IMR-90 (cell line): ENCODE measurements at regions not wholly inside any gene's neighbourhood (a gene's known extent, or its start where the extent isn't known, plus 50 kb on each side); places are given as distances from the start of the nearest gene placed in this dataset.

Source experiments
- ATAC-seq: fragments of 200-7000 bp; cut with Tn5 transposase; 2 replicates; pipeline ENCODE4 v1.9.1; 2020; ENCODE audit warnings: low read depth, mild to moderate bottlenecking, moderate library complexity
- BruUV-seq: library from RNA; stranded (reverse); fragments of 400-500 nt; replicated peaks from 2 replicates; lab custom pipeline; 2021; lab: Mats Ljungman, UMichigan
- CTCF ChIA-PET: fragments of 300-600 bp; formaldehyde crosslinking; extraction: SDS; loops from one replicate; lab custom pipeline; 2021; ENCODE audit warnings: antibody characterized with exemption; lab: Yijun Ruan, JAX
- POLR2A ChIA-PET: fragments of 300-600 bp; sonication (Branson Sonifier 250); formaldehyde crosslinking; loops from one replicate; lab custom pipeline; 2022; ENCODE audit warnings: antibody characterized with exemption; ENCODE audit not compliant: unreplicated experiment; lab: Charles Lee
- DNase-seq: peaks from one replicate; pipeline ENCODE4 v3.0.0; 2013
- H2AFZ ChIP-seq: replicated peaks from 2 replicates; pipeline ENCODE3; 2013; ENCODE audit warnings: low read length, mild to moderate bottlenecking; ENCODE audit not compliant: poor library complexity
- H2AK5ac ChIP-seq: 2 replicates; pipeline ENCODE4 v1.6.1; 2013; ENCODE audit warnings: low read depth, low read length, inconsistent platforms
- H2AK9ac ChIP-seq: replicated peaks from 2 replicates; pipeline ENCODE3; 2013; ENCODE audit warnings: mild to moderate bottlenecking, low read depth, low read length, moderate library complexity; ENCODE audit not compliant: poor library complexity
- H2BK120ac ChIP-seq: 2 replicates; pipeline ENCODE4 v1.6.1; 2013; ENCODE audit warnings: low read depth, low read length, inconsistent platforms
- H2BK15ac ChIP-seq: 3 replicates; pipeline ENCODE4 v1.6.1; 2013; ENCODE audit warnings: low read depth, low read length, inconsistent platforms
- H2BK20ac ChIP-seq: 2 replicates; pipeline ENCODE4 v1.6.1; 2013; ENCODE audit warnings: low read depth, mild to moderate bottlenecking, inconsistent platforms, low read length, moderate library complexity
- H2BK5ac ChIP-seq: 2 replicates; pipeline ENCODE4 v1.6.1; 2013; ENCODE audit warnings: mild to moderate bottlenecking, low read depth, low read length, inconsistent platforms; ENCODE audit not compliant: poor library complexity, severe bottlenecking
- H3K14ac ChIP-seq: replicated peaks from 2 replicates; pipeline ENCODE4 v1.6.1; 2013; ENCODE audit warnings: low read depth, low read length, inconsistent platforms
- H3K18ac ChIP-seq: 2 replicates; pipeline ENCODE4 v1.6.1; 2013; ENCODE audit warnings: low read depth, low read length, control low read depth
- H3K23ac ChIP-seq: 2 replicates; pipeline ENCODE4 v1.6.1; 2013; ENCODE audit warnings: low read depth, low read length, inconsistent platforms
- H3K27ac ChIP-seq: 2 replicates; pipeline ENCODE4 v1.5.1; 2013; ENCODE audit warnings: mild to moderate bottlenecking, control low read depth, low read length; ENCODE audit not compliant: insufficient read depth
- H3K27me3 ChIP-seq: 2 replicates; pipeline ENCODE4 v1.6.1; 2013; ENCODE audit warnings: low read length; ENCODE audit not compliant: control insufficient read depth, insufficient read depth
- H3K36me3 ChIP-seq: 2 replicates; pipeline ENCODE4 v1.6.1; 2013; ENCODE audit warnings: low read length, mixed read lengths; ENCODE audit not compliant: control insufficient read depth, insufficient read depth
- H3K4ac ChIP-seq: 2 replicates; pipeline ENCODE4 v1.6.1; 2013; ENCODE audit warnings: low read depth, low read length, inconsistent platforms
- H3K4me1 ChIP-seq: 2 replicates; pipeline ENCODE4 v1.6.1; 2013; ENCODE audit warnings: low read length, mixed read lengths; ENCODE audit not compliant: control insufficient read depth, insufficient read depth
- H3K4me2 ChIP-seq: 2 replicates; pipeline ENCODE4 v1.6.1; 2013; ENCODE audit warnings: low read depth, mild to moderate bottlenecking, control low read depth, low read length, moderate library complexity
- H3K4me3 ChIP-seq: 2 replicates; pipeline ENCODE4 v1.5.1; 2013; ENCODE audit warnings: low read depth, mild to moderate bottlenecking, control low read depth, low read length, moderate library complexity; ENCODE audit not compliant: insufficient read depth
- H3K56ac ChIP-seq: 2 replicates; pipeline ENCODE4 v1.6.1; 2013; ENCODE audit warnings: low read length, inconsistent platforms; ENCODE audit not compliant: insufficient read depth; ENCODE audit errors: extremely low read depth
- H3K79me1 ChIP-seq, 2 experiments: 2 replicates each; pipeline ENCODE4 v1.6.1; 2013; ENCODE audit warnings: low read length in 2 of 2, inconsistent platforms in 1 of 2, low read depth in 1 of 2
- H3K9ac ChIP-seq: 2 replicates; pipeline ENCODE4 v1.6.1; 2013; ENCODE audit warnings: low read depth, low read length, control low read depth
- H3K9me1 ChIP-seq: 2 replicates; pipeline ENCODE4 v1.6.1; 2013; ENCODE audit warnings: low read length, inconsistent platforms; ENCODE audit not compliant: insufficient read depth
- H3K9me3 ChIP-seq: 2 replicates; pipeline ENCODE4 v1.6.1; 2013; ENCODE audit warnings: low read length; ENCODE audit not compliant: control insufficient read depth, insufficient read depth
- H4K20me1 ChIP-seq: 2 replicates; pipeline ENCODE4 v1.6.1; 2013; ENCODE audit warnings: low read length, inconsistent platforms; ENCODE audit not compliant: insufficient read depth
- H4K5ac ChIP-seq: 2 replicates; pipeline ENCODE4 v1.6.1; 2013; ENCODE audit warnings: mild to moderate bottlenecking, low read depth, low read length, control low read depth
- H4K8ac ChIP-seq, 2 experiments: 2 replicates each; pipeline ENCODE4 v1.6.1; 2013; ENCODE audit warnings: low read depth in 2 of 2, low read length in 2 of 2, control low read depth in 1 of 2, inconsistent platforms in 1 of 2
- H4K91ac ChIP-seq: 2 replicates; pipeline ENCODE4 v1.6.1; 2013; ENCODE audit warnings: low read depth, low read length, inconsistent platforms; ENCODE audit not compliant: insufficient read depth
- BHLHE40 ChIP-seq: fragments of 150-350 bp; IDR thresholded peaks from 2 replicates; pipeline ENCODE4 v1.6.1; 2016; ENCODE audit warnings: mild to moderate bottlenecking, low read depth, low read length
- CEBPB ChIP-seq: IDR thresholded peaks from 2 replicates; pipeline ENCODE4 v1.6.1; 2012; ENCODE audit warnings: low read depth, low read length, improper control_type of control experiment
- CHD1 ChIP-seq: IDR thresholded peaks from 2 replicates; pipeline ENCODE4 v1.6.1; 2012; ENCODE audit warnings: low read depth, low read length, improper control_type of control experiment
- CTCF ChIP-seq: conservative IDR thresholded peaks from 2 replicates; pipeline ENCODE4 v1.5.1; 2012; ENCODE audit warnings: mild to moderate bottlenecking, low read depth, low read length, improper control_type of control experiment
- ELK1 ChIP-seq: fragments of 150-350 bp; IDR thresholded peaks from 2 replicates; pipeline ENCODE4 v1.6.1; 2016; ENCODE audit warnings: low read depth, mild to moderate bottlenecking, low read length, moderate library complexity, borderline replicate concordance
- FOS ChIP-seq: fragments of 150-350 bp; IDR thresholded peaks from 2 replicates; pipeline ENCODE4 v1.6.1; 2016; ENCODE audit warnings: low read depth, low read length
- MAFK ChIP-seq: IDR thresholded peaks from 2 replicates; pipeline ENCODE4 v1.6.1; 2012; ENCODE audit warnings: low read depth, low read length, improper control_type of control experiment
- MAZ ChIP-seq: IDR thresholded peaks from 2 replicates; pipeline ENCODE4 v1.6.1; 2012; ENCODE audit warnings: low read depth, mild to moderate bottlenecking, low read length, improper control_type of control experiment, moderate library complexity, borderline replicate concordance
- MXI1 ChIP-seq: IDR thresholded peaks from 2 replicates; pipeline ENCODE4 v1.6.1; 2012; ENCODE audit warnings: low read depth, mild to moderate bottlenecking, low read length, moderate library complexity, borderline replicate concordance
- NFE2L2 ChIP-seq: fragments of 150-350 bp; IDR thresholded peaks from 2 replicates; pipeline ENCODE4 v1.6.1; 2016; ENCODE audit warnings: low read depth, mild to moderate bottlenecking, low read length
- POLR2A ChIP-seq: IDR thresholded peaks from 2 replicates; pipeline ENCODE4 v1.6.1; 2012; ENCODE audit warnings: mild to moderate bottlenecking, low read depth, low read length
- RAD21 ChIP-seq: IDR thresholded peaks from 2 replicates; pipeline ENCODE4 v1.6.1; 2012; ENCODE audit warnings: low read length, improper control_type of control experiment
- RCOR1 ChIP-seq: IDR thresholded peaks from 2 replicates; pipeline ENCODE4 v1.6.1; 2012; ENCODE audit warnings: mild to moderate bottlenecking, low read length, improper control_type of control experiment; ENCODE audit not compliant: insufficient replicate concordance
- RFX5 ChIP-seq: IDR thresholded peaks from 2 replicates; pipeline ENCODE4 v1.8.0; 2012; ENCODE audit warnings: low read depth, mild to moderate bottlenecking, low read length, moderate library complexity
- SMC3 ChIP-seq: fragments of 150-350 bp; IDR thresholded peaks from 2 replicates; pipeline ENCODE4 v1.6.1; 2016; ENCODE audit warnings: low read depth, mild to moderate bottlenecking, antibody characterized with exemption, low read length, moderate library complexity
- USF2 ChIP-seq: fragments of 150-350 bp; IDR thresholded peaks from 2 replicates; pipeline ENCODE4 v1.6.1; 2017; ENCODE audit warnings: mild to moderate bottlenecking, antibody characterized with exemption, low read length, low read depth
- WGBS, 2 experiments: methylation state at CpG; one replicate each; pipeline versions ENCODE4 v1.1.5 to v1.1.7; 2013; ENCODE audit warnings: missing lambda C conversion rate in 2 of 2; ENCODE audit not compliant: insufficient read length in 1 of 2; ENCODE audit errors: extremely low coverage in 2 of 2; 5-methylcytosine and 5-hydroxymethylcytosine counted together
- dilution Hi-C: fragments of 300-500 bp; cut with HindIII; formaldehyde crosslinking; loops from one replicate; pipeline ENCODE4 v1.14.3; 2018; ENCODE audit warnings: low sequenced_read_pairs; ENCODE audit not compliant: unreplicated experiment
- in situ Hi-C: fragments of 300-500 bp; cut with MboI; formaldehyde crosslinking; loops from 3 replicates; pipeline ENCODE4 v1.14.3; 2019; ENCODE audit warnings: low sequenced_read_pairs, inconsistent platforms, mixed read lengths
- intact Hi-C: fragments of 100-400 bp; cut with micrococcal nuclease; formaldehyde crosslinking; loops from 2 replicates; pipeline ENCODE4 v1.10.0; 2022

- Histone ChIP-seq H3K9me3 (no peaks in the 10 kb centered on the region), H3K27ac (no peak overlapping the region), H3K23ac (no peak overlapping the region), H3K18ac (no peak overlapping the region), H3K14ac (no peak overlapping the region), H3K4me3 (no peak overlapping the region), H4K20me1 (no peaks in the 10 kb centered on the region), H3K9ac (no peak overlapping the region), H3K56ac (no peak overlapping the region), H2BK5ac (no peak overlapping the region), H4K5ac (no peak overlapping the region), H3K4me2 (no peak overlapping the region), H2BK120ac (no peak overlapping the region), H2AK9ac (no peak overlapping the region), H3K36me3 (no peaks in the 10 kb centered on the region), H4K8ac (no peak overlapping the region), H3K9me1 (no peaks in the 10 kb centered on the region), H3K4me1 (no peaks in the 10 kb centered on the region), H2BK20ac (no peak overlapping the region), H3K79me1 (no peaks in the 10 kb centered on the region), H2AFZ (no peak overlapping the region), H4K91ac (no peak overlapping the region), H3K4ac (no peak overlapping the region), H2BK15ac (no peak overlapping the region), H2AK5ac (no peak overlapping the region), H3K27me3 (no peaks in the 10 kb centered on the region)
- no peak for TF ChIP-seq CHD1
- no peak for TF ChIP-seq NFE2L2
- no peak for TF ChIP-seq RAD21
- TF ChIP-seq MAFK, result no peak
- TF ChIP-seq CEBPB, result no peak
- TF ChIP-seq CTCF, result no peak
- TF ChIP-seq MXI1, result no peak
- no peak for TF ChIP-seq ELK1
- TF ChIP-seq SMC3, result no peak
- TF ChIP-seq MAZ, result no peak
- no peak for TF ChIP-seq BHLHE40
- no peak for TF ChIP-seq POLR2A
- TF ChIP-seq RFX5, result no peak
- TF ChIP-seq FOS, result no peak
- no peak for TF ChIP-seq RCOR1
- TF ChIP-seq USF2, result no peak
- no CpG with 5 or more reads among the region's 1 CpG for WGBS, 2 experiments
- BruUV-seq, result no TSS peak
- ChIA-PET POLR2A (no interaction called here), CTCF (no interaction called here)
- intact Hi-C loops, result no loop called here
- DNase-seq (no peak), ATAC-seq (no peak)
- in situ Hi-C loops, result no loop called here
- dilution Hi-C loops, result no loop called here
Measured at GRCh38 chr3:1661839-1662238, 436.8 kb upstream of the CNTN4 start.
